NCI-H128 (cell line): ENCODE measurements at regions not wholly inside any gene's neighbourhood (a gene's known extent, or its start where the extent isn't known, plus 50 kb on each side); places are given as distances from the start of the nearest gene placed in this dataset.
"Not testable (repeated sequence)": the region's sequence is repeated elsewhere in the genome, so short reads cannot be mapped to it uniquely, and the experiment has no call there.

Source experiments
- DNase-seq: peaks from one replicate; lab custom pipeline; 2025; ENCODE audit not compliant: unreplicated experiment; lab: John Stamatoyannopoulos, UW

DNA sequence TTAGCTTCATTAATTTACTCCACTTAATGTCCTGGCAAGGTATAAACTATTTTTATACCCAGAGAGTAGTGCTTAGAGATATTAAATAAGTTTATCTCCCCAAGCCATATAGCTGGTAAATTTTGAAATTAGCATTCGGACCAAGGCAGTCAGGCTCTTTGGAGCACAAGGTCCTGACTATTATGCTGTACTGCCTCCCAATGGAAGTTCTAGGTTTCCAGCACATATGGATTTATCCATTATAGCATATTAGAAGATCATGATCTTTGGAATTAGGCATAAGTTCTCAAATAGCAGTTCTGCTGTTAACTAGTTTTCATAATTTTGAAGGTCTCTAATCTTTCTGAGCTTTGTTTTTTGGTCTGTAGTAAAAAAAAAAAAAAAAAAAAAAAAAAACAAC lies 835.3 kb upstream of the EPHA7 start:
- no peak for DNase-seq

DNA sequence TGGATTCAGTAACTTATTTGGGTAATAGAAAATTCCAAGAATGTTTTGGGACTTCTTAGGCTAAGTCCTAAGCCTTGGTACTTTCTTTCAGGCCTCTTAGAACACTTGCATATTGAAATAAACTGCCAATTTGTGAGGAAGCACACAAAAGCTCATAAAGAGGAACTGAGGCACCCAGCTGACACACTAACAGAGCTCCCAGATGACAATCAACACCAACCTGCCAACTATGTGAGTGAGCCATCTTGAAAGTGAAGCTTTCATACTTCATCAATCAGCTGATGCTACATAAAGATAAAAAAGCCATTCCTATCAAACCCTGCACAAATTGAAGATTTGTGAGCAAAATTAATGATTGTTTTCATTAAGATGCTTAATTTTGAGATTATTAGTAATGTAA lies 832.5 kb upstream of the EPHA7 start:
- no peak for DNase-seq

DNA sequence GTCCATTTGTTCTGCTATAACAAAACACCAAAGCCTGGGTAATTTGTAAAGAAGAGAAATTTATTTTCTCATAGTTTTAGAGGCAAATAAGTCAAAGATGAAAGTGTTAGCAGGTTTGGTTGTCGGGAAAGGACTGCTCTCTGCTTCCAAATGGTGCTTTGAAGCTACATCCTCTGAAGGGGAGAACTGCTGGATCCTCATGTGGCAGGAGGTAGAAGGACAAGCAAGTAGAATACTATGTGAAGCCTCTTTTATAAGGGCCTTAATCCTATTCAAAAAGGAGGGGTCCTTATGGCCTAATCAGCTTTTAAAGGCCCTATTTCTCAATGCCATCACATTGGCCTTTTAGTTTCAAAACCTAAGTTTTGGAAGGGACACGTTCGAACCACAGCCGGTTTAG lies 826.0 kb upstream of the EPHA7 start:
- no peak for DNase-seq

DNA sequence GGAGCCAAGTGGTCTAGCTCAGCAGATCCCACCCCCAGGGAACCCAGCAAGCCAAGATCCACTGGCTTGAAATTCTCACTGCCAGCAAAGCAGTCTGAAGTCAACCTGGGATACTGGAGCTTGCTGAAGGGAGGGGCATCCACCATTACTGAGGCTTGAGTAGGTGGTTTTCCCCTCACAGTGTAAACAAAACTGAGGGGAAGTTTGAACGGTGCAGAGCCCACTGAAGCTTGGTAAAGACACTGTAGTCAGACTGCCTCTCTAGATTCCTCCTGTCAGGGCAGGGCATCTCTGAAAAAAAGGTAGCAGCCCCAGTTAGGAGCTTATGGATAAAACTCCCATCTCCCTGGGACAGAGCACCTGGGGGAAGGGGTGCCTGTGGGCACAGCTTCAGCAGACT lies 819.5 kb upstream of the EPHA7 start:
- no peak for DNase-seq

DNA sequence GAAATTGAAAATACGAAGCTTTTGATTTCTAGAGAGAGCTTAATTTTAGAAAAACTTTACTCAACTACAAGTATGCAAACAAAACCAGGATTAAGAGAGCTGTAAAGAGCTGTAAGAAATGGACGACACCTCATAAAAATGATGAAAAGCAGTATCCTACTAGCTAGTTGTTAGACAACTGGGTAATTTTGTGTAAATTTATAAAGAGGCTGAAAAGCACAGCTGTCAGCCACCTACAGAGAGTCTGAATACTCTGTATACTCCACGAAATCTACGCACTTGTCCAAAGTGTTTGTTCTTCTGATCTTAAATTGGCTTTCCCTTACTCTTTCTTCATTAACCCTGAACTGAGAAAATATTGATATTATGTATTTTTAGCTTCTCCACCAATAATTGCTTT lies 808.4 kb upstream of the EPHA7 start:
- no peak for DNase-seq

DNA sequence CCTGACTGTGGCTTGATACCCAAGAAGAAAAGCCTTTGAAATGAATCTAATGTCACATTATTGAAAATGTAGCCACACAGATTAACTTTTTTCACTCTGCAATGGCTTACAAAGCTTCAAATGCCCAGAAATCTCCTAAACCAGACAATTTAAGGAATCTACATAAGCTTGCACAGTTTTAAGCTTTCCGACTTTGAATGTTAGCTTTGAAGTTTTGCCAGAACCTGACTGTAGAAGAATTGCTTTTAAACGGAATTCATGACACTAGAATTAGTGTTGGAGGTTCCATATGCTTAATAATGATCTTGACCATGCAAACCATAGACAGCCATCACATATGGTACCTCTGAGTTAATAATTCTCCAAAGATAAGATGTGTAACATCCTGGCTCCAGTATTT lies 798.5 kb upstream of the EPHA7 start:
- no peak for DNase-seq

DNA sequence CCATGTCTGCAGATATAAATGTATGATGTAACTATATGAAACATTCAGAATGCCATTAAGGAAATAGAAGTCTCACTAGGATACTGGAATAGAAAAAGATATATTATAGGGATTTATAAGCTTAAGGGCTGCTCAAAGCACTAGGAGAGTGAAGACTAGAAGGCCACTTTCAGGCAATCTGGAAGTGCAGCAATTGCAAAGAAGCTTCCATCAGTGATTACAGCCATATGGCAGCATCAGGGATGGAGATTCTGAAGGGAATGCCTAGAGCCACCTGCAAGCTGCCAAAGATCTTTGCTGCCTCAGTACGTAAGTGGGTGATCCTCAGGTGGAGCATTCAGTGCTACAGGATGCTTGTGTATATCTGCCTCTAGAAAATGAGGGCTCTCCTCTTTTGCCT lies 796.2 kb upstream of the EPHA7 start:
- no peak for DNase-seq

DNA sequence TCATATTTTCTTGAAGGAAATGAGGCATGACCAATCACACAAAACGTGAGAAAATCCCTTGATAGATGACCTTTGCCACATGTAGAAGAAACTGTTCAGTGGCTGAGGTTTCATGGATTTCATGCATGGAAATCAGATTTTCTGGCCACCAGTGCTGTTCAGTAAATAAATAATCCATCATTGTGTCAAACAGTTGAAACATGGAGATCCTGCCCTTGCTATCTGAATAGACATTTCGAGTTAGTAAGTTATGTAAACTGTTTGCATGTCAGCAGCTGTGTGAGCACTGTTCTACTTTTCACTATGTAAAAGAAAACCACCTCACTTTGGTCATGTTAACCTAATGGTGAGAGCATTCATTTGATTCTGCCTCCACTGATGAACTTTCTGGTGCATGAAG lies 793.9 kb upstream of the EPHA7 start:
- DNase-seq, result no peak

DNA sequence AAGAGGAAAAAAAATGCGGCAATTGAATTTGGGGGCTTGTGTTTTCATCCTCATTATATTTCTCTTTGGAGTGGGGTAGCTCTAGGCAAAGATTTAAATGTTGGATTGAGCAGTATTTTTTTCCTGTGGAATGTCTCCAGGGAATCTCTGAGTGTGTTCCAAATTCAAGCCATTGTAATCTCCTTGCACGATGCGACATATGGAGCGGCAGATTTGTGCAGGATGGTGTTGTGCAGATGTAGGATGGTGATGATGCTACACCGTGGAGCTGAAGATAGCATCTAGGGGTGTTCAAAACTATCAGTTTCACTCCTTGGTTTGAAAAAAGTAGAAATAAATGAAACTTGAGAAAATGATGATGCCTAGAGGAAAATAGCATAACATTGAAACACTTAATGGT lies 777.5 kb upstream of the EPHA7 start:
- no peak for DNase-seq

DNA sequence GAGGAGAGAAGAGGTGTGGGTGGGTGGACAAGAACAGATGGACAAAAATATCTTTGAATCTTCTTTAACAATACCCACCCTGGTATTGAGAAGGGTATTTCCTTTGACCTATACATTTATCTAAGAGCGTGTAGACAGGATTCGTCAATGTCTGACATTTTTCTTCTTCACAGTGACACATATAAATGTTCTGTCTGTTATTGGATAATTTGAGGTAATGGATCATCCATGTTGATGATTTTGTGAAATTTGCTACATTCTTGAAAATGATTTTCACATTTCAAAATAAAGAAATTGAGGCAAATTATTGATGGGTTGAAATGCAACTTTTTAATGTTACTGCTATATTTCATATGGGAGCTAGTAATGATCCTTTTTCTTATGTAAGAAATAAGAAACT lies 770.7 kb upstream of the EPHA7 start:
- DNase-seq, result no peak

DNA sequence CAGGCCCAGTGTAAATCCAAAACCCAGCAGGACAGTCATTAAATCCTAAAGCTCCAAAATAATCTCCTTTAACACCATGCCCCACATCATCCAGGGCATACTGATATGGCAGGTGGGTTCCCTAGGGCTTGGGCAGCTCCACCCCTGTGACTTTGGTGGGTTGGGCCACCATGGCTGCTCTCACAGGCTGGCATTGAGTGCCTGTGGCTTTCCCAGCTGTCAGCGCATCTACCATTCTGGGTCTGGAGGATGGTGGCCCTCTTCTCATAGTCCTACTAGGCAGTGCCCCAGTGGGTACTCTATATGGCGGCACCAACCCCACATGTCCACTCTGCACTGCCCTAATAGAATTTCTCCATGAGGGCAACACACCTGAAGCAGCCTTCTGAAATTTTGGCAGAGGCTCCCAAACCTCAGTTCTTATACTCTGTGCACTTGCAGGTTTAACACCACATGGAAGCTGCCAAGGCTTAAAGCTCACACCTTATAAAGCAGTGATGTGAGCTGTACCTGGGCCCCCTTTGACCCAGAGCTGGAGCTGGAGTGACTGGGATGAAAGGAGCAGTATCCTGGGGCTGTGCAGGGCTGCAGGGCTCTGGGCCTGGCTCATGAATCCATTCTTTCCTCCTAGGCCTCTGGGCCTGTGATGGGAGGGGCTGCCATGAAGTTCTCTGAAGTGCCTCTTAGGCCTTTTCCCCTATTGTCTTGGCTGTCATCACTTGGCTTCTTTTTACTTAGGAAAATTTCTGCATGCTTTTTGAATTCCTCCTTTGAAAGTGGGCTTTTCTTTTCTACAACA lies 765.5 kb upstream of the EPHA7 start:
- DNase-seq, result no peak

DNA sequence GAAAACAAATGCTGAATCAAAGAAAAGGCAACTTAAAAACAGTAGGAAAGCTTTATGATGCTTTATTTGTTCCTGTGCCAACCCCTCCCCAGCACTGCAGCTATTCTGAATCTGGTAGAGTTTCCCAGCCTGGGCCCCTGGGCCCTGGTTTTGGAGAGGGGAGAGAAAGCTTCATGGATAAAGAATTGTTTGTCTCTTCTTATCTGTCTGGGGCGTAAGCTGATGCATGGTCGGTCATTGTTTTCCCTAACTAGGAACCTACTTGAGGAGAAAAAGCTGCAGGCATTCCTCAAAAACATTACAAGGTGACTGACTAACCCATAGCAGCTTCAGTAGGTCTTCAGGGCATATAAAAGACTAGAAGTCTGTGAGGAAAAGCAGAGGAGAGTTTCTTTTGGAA lies 758.1 kb upstream of the EPHA7 start:
- DNase-seq, result no peak

DNA sequence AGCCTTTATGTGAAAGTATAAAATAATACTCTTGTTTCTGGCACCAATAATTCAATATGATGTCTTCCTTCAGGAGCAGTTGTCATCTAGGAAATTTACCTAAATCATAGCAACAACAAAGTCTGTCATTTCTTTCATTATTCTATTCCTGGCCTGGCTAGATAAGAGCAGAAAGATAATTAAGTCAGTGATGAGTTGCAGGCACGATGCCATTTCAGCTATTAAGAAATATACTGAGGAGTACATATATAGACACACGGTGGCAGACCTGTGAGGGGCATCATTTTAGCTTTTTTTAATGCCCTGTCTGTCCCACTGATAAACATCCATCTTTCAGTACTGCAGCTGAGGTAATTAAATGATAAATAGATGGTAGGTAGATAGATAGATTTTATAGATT lies 756.1 kb upstream of the EPHA7 start:
- no peak for DNase-seq

DNA sequence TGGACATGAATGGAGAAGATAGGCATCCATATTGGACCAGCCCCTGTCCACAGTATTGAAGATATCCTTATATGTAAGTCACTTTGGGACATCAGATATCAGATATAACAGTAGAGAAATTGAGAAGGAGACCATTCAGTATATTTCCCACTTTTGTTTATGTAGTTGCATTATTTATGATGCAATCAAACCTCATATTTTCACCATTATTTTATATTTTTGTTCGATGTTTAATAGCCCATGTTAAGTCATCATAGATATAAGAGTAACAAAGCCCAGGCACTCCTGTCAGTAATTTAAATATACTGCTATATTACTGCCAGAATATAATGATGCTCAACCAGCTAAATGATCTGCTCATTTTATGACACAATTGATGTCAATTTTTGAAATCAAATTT lies 744.5 kb upstream of the EPHA7 start:
- DNase-seq, result no peak

DNA sequence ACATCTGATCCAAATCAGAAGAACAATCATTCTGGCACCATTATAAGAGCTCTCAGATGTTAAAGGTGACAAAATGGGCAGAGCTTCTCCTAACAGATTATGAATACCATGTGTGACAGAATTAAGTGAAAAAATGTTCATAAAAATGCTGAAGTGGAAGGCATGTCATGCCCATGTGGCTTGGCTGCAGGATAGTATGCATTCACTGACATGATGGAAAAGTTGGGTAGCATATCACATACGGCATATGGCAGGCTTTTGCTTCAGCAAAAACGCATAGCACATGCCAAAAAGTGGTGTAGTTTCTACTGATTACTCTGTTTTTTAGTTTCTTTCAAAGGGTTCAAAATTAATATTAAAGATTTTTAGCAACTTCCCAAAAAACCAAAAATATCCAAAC lies 731.5 kb upstream of the EPHA7 start:
- DNase-seq, result no peak

DNA sequence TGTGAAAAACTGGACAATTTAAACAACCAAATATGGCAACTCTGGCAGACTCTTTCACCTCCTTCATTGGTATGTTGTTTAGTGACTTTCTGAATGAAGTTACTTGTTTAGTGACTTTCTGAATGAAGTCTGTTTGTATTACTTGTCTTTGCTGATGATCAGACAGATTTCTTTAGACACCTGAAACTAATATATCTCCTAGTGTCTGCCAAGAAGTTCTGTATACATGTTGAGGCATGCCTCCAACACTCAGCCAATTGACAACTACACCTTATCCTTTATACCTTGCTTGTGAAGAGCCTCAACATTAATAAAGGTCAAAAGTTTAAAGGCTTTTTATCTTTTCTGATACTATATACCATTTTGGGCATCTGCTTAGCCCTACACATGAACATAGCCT lies 725.4 kb upstream of the EPHA7 start:
- no peak for DNase-seq

DNA sequence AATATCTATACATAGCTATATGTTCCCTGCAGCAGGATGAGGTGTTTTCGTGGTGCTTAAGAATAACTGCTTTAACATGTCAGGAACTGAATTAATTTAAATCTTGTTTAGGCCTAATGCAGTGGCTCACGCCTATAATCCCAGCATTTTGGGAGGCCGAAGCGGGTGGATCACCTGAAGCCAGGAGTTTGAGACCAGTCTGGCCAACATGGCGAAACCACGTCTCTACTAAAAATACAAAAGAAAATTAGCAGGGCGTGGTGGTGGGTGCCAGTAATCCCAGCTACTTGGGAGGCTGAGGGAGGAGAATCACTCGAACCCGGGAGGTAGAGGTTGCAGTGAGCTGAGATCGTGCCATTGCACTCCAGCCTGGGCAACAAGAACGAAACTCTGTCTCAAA lies 717.8 kb upstream of the EPHA7 start:
- not testable (repeated sequence) for DNase-seq

DNA sequence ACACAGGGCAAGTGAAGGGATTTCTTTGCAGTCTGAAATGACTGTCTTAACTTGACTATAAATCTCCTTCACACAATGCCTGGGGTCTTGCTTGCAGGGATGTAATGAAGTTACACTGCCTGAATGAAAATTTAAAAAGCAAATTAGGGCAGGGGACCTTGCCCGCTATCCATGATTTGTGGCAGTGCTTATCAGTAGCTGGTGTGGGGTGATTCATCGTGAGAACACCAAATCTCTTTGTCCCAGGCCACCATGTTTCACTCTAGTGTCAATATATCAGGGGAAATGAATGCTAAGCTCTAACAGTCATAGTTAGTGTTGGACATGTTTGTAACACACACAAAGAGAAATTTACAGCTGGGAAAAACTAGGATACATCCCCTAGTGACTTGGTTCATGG lies 713.7 kb upstream of the EPHA7 start:
- DNase-seq, result no peak

DNA sequence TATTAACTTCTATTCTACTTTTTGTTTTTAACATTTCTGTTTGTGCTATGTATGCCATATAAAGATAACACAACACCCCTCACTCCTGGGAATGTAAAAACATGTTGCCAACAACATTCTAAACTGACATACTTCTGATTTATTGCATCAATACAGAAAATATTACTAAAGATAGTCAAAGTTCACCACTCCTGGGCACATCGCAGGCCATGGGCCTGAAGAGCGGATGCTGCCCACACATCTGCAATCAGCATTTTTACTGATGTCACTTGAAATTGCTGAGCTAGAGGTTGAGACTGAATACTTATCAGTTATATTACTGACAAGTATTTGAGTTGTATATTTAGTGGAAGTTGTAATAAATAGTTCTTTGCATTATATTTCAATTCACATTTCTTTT lies 711.9 kb upstream of the EPHA7 start:
- DNase-seq, result no peak

DNA sequence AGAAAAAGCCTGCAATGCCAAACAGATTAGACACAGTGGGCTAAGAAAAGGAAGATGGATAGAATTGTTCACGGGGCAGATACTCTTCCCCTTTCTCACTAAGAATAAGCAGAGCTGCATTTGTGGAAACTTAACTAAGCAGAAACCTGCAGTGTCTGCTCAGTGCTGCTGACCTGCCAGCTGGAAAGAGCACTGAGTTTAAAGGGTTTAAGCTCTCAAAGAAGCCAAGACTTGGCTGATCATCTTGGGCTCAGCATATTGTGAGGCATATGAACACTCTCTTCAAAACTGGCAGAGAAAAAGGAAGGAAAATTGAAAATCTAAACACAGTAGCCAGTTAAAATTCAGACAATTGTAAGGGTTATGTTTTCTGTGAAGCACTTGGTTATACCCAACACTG lies 711.1 kb upstream of the EPHA7 start:
- no peak for DNase-seq

DNA sequence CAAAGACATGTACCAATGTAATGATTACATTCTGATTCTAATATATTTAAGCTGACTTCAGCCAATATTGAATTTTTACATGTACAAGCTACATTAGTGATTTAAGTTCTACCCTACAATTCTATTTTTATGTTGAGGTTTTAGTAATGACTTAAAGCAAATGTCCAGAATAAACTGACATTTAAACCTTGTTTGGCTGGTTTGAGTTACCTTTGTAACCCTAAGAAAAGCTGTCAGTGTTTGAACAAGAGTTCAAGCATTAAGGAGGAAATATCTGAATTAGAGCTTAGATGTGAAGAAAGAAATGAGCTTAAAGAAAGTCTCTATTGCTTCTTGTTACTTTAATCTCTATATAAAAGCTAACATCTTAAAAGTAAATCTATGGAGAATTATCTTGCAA lies 710.6 kb upstream of the EPHA7 start:
- no peak for DNase-seq

DNA sequence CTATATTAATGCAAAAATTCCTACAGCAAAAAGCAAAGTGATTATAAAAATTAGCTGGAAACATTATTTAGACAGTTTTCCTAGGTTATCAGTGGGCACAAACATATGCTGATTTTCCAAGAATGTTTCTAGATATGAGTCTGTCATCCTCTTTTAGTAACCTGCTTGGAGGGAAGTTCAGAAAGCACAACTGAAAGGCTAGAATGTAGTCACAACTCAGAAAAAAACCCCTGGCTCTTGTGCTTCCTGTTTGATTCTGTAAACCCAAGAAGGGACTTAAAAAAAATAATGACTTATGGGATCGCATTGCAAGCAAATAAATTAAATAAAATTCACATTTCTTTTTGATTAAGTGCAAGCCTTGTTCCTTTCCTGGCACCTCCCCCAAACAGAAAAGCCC lies 708.4 kb upstream of the EPHA7 start:
- no peak for DNase-seq

DNA sequence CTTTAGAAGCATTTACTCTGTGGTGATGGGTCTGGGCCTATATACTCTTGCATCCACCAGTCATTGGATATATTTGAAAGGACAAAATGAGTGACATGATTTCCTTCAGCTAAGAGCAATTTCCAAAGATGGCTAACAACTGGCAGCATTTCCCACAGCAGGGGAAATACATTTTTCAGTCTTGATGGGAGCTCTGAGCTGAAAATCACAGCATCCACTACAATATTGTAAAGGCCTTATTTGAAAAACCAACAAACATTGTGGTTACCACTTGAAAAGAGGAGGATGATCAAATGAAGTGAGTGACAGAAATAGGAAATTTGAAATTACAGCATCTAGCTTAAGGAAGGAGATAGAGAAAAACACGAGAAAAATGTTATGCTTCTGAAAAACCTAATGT lies 705.0 kb upstream of the EPHA7 start:
- no peak for DNase-seq

DNA sequence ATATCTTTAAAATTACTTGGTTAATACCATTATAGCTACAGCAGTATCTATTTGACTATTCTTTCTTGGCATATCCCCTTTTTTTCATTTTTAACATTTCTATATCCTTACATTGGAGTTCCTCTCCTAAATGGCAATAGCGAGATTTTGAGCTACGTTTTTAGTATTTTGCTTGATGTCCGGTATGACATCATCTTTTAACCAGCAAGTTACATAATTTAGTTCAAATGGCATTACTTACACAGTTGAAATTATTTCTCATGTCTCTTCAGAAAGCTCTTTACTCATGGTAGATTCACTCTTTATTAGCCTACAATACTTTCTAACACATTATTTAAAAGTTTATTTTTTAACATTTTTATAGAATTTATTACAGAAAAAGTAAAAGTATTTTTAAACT lies 701.7 kb upstream of the EPHA7 start:
- DNase-seq, result no peak
